Neural progenitor cell (in vitro differentiated cells): ENCODE measurements at regions not wholly inside any gene's neighbourhood (a gene's known extent, or its start where the extent isn't known, plus 50 kb on each side); places are given as distances from the start of the nearest gene placed in this dataset.

ENCODE experiments used
- DNase-seq: peaks from one replicate; pipeline ENCODE4 v3.0.0-alpha.2; 2016; ENCODE audit warnings: low spot score
- H2AFZ ChIP-seq: fragments of 200-600 bp; sonication (generic); replicated peaks from 2 replicates; pipeline ENCODE4 v1.6.1; 2016; ENCODE audit warnings: antibody characterized with exemption
- H3F3A ChIP-seq: fragments of 200-600 bp; sonication (generic); 2 replicates; pipeline ENCODE4 v1.6.1; 2016; ENCODE audit warnings: antibody characterized with exemption, low read depth
- H3K27ac ChIP-seq: fragments of 200-600 bp; sonication (generic); 2 replicates; pipeline ENCODE4 v1.5.1; 2016; ENCODE audit warnings: mild to moderate bottlenecking
- H3K27me3 ChIP-seq: fragments of 200-600 bp; sonication (generic); 2 replicates; pipeline ENCODE4 v1.6.1; 2016; ENCODE audit warnings: mild to moderate bottlenecking, moderate library complexity
- H3K36me3 ChIP-seq: fragments of 200-600 bp; sonication (generic); 2 replicates; pipeline ENCODE4 v1.5.1; 2016
- H3K4me1 ChIP-seq: fragments of 200-600 bp; sonication (generic); 2 replicates; pipeline ENCODE4 v1.6.1; 2016; ENCODE audit warnings: mixed run types
- H3K4me2 ChIP-seq: fragments of 200-600 bp; sonication (generic); 2 replicates; pipeline ENCODE4 v1.6.1; 2016
- H3K4me3 ChIP-seq: fragments of 200-600 bp; sonication (generic); 2 replicates; pipeline ENCODE4 v1.5.1; 2016
- H3K79me2 ChIP-seq: fragments of 200-600 bp; sonication (generic); 2 replicates; pipeline ENCODE4 v1.6.1; 2016; ENCODE audit warnings: low read depth
- H3K9ac ChIP-seq: fragments of 200-600 bp; sonication (generic); 2 replicates; pipeline ENCODE4 v1.6.1; 2016
- H3K9me3 ChIP-seq: fragments of 200-600 bp; sonication (generic); 2 replicates; pipeline ENCODE4 v1.5.1; 2016; ENCODE audit warnings: low read depth
- H4K20me1 ChIP-seq: fragments of 200-600 bp; sonication (generic); 2 replicates; pipeline ENCODE4 v1.6.1; 2016; ENCODE audit warnings: low read depth
- H3K27ac Mint-ChIP-seq: 3 replicates; pipeline ENCODE4 v1.8.0; 2021; ENCODE audit warnings: mixed read lengths
- H3K27me3 Mint-ChIP-seq: 2 replicates; pipeline ENCODE4 v1.8.0; 2022; ENCODE audit warnings: low read depth, mild to moderate bottlenecking, inconsistent platforms, moderate library complexity, mixed read lengths; ENCODE audit not compliant: insufficient read depth
- H3K36me3 Mint-ChIP-seq: 3 replicates; pipeline ENCODE4 v1.8.0; 2021; ENCODE audit warnings: mixed read lengths
- H3K4me1 Mint-ChIP-seq: 3 replicates; pipeline ENCODE4 v1.8.0; 2021; ENCODE audit warnings: mixed read lengths
- H3K4me3 Mint-ChIP-seq: 3 replicates; pipeline ENCODE4 v1.8.0; 2021; ENCODE audit warnings: mild to moderate bottlenecking, moderate library complexity, mixed read lengths
- H3K9me3 Mint-ChIP-seq: 3 replicates; pipeline ENCODE4 v1.8.0; 2020; ENCODE audit warnings: mixed read lengths
- EZH2 ChIP-seq: fragments of 200-600 bp; sonication (generic); IDR thresholded peaks from 2 replicates; pipeline ENCODE4 v1.6.1; 2017; ENCODE audit warnings: antibody characterized with exemption, mild to moderate bottlenecking, moderate library complexity
- EZH2phosphoT487 ChIP-seq: fragments of 200-600 bp; sonication (generic); IDR thresholded peaks from 2 replicates; pipeline ENCODE4 v1.6.1; 2017; ENCODE audit warnings: antibody characterized with exemption
- TF ChIP-seq, protein P1 (sequence below): fragments of 200-600 bp; sonication (generic); IDR thresholded peaks from 2 replicates; pipeline ENCODE4 v1.5.1; 2017; ENCODE audit warnings: antibody characterized with exemption, mild to moderate bottlenecking

DNA sequence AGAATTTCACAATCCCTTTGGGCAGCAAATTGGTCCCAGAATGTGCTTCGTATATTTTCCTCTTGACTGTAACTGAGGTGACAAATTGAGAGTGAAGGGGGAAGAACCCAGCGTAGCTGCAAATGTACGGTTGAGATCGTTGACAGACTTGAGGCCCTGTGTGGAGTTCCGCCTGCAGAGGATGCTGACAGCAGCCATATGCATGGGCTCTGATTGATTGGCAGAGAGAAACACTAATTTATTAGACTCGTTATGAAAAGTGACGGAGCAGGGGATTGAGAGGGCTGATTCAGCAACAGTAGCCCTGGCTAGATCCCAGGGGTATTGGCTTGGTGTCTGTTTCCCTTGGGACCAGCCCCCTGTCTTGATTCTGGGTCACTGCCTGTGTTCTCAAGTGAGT, 930.1 kb upstream of the EEF2KMT start:
- peaks cover 9% of the 10 kb centered on the region for H3F3A ChIP-seq
- no peak overlapping the region for H3K4me2 ChIP-seq
- no peaks in the 10 kb centered on the region for H3K79me2 ChIP-seq
- H3K27ac ChIP-seq, result no peak overlapping the region
- TF ChIP-seq, protein P1, sequence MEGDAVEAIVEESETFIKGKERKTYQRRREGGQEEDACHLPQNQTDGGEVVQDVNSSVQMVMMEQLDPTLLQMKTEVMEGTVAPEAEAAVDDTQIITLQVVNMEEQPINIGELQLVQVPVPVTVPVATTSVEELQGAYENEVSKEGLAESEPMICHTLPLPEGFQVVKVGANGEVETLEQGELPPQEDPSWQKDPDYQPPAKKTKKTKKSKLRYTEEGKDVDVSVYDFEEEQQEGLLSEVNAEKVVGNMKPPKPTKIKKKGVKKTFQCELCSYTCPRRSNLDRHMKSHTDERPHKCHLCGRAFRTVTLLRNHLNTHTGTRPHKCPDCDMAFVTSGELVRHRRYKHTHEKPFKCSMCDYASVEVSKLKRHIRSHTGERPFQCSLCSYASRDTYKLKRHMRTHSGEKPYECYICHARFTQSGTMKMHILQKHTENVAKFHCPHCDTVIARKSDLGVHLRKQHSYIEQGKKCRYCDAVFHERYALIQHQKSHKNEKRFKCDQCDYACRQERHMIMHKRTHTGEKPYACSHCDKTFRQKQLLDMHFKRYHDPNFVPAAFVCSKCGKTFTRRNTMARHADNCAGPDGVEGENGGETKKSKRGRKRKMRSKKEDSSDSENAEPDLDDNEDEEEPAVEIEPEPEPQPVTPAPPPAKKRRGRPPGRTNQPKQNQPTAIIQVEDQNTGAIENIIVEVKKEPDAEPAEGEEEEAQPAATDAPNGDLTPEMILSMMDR, result no peak
- TF ChIP-seq EZH2, result no peak
- TF ChIP-seq EZH2phosphoT487, result no peak
- Mint-ChIP-seq H3K27me3 (no peaks in the 10 kb centered on the region), H3K27ac (peak overlapping the region; percentile 3), H3K4me3 (no peak overlapping the region), H3K4me1 (peaks cover 23% of the 10 kb centered on the region), H3K9me3 (no peaks in the 10 kb centered on the region), H3K36me3 (peaks cover 10% of the 10 kb centered on the region)
- no peaks in the 10 kb centered on the region for H3K36me3 ChIP-seq
- H3K4me3 ChIP-seq, result no peak overlapping the region
- H3K9me3 ChIP-seq, result no peaks in the 10 kb centered on the region
- H2AFZ ChIP-seq, result no peak overlapping the region
- H3K27me3 ChIP-seq, result no peaks in the 10 kb centered on the region
- H3K9ac ChIP-seq, result no peak overlapping the region
- no peaks in the 10 kb centered on the region for H4K20me1 ChIP-seq
- DNase-seq, result no peak
- H3K4me1 ChIP-seq, result peaks cover 9% of the 10 kb centered on the region

DNA sequence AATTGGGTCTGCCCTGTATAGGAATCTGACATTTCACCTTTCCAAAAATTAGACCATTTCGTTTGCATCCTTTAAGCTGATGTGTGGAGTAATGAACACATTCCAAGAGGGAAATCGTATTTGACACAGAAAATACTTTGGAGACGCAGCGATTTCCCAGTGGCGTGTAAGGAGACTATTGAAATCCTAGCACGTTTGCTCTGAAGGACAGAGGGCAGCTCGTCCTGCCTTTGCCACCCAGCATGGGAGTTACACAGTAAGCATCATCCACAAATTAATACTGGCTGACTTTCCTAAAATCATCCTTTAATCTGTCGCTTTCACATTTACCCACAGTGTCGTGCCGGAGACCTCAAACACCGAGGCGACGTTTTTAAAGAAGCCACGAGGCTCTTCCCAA, 925.9 kb upstream of the EEF2KMT start:
- Histone ChIP-seq H3K9me3 (no peaks in the 10 kb centered on the region), H3K4me2 (no peak overlapping the region), H4K20me1 (peaks cover 9% of the 10 kb centered on the region), H3K4me3 (no peak overlapping the region), H3K36me3 (no peaks in the 10 kb centered on the region), H3F3A (peaks cover 6% of the 10 kb centered on the region), H3K27ac (no peak overlapping the region), H3K4me1 (peaks cover 10% of the 10 kb centered on the region), H3K27me3 (peaks cover 38% of the 10 kb centered on the region), H2AFZ (no peak overlapping the region), H3K79me2 (no peaks in the 10 kb centered on the region), H3K9ac (no peak overlapping the region)
- Mint-ChIP-seq H3K27me3 (peaks cover 5% of the 10 kb centered on the region), H3K27ac (no peak overlapping the region), H3K4me1 (peaks cover 12% of the 10 kb centered on the region), H3K4me3 (no peak overlapping the region), H3K9me3 (no peaks in the 10 kb centered on the region), H3K36me3 (peaks cover 10% of the 10 kb centered on the region)
- no peak for TF ChIP-seq EZH2
- TF ChIP-seq, protein P1, result no peak
- TF ChIP-seq EZH2phosphoT487, result no peak
- no peak for DNase-seq

DNA sequence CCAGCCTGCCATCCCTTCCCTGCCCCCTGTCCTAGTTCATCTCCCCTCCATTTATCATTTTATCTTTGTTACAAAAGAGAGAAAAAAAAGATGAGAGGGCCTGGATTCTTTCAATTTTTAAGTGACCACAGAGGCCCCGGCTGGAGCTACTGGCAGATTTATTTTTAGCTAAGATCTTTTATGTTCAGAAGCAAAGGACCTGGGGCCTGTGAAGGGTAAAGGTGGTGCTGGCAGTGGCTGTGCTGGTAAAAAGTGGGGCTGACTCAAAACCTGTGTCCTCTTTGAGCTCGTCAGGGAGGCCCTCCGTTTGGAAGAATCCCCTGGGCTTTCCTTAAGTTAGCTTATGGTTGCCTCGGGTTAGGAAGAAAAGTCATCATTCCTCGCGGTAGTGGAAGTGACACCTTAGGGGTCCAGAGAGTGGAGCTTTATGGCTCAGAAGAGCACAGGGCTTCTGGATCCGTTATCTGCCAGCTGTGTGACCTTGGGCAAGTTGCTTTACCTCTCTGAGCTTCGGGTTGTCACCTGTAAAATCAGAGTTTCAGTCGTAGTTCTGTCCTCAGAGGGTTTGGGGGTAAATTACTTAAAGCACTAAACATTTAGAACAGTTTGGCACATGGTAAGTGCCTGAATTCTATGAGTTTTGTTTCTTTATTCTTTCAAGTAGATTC, 923.8 kb upstream of the EEF2KMT start:
- peaks cover 8% of the 10 kb centered on the region for H3K36me3 Mint-ChIP-seq
- H3K27ac Mint-ChIP-seq, result no peak overlapping the region
- no peak overlapping the region for H3K4me2 ChIP-seq
- no peak overlapping the region for H3K27ac ChIP-seq
- H3K4me1 Mint-ChIP-seq, result peaks cover 16% of the 10 kb centered on the region
- H2AFZ ChIP-seq, result no peak overlapping the region
- H3K9me3 Mint-ChIP-seq, result no peaks in the 10 kb centered on the region
- no peaks in the 10 kb centered on the region for H3K9me3 ChIP-seq
- peaks cover 11% of the 10 kb centered on the region for H3K27me3 Mint-ChIP-seq
- DNase-seq, result no peak
- H4K20me1 ChIP-seq, result peaks cover 12% of the 10 kb centered on the region
- peaks cover 10% of the 10 kb centered on the region for H3K4me1 ChIP-seq
- H3K4me3 Mint-ChIP-seq, result peak overlapping the region; percentile 91
- no peaks in the 10 kb centered on the region for H3K36me3 ChIP-seq
- H3K79me2 ChIP-seq, result no peaks in the 10 kb centered on the region
- no peak overlapping the region for H3K4me3 ChIP-seq
- TF ChIP-seq EZH2, result no peak
- no peak for TF ChIP-seq EZH2phosphoT487
- TF ChIP-seq, protein P1, result no peak
- peaks cover 6% of the 10 kb centered on the region for H3F3A ChIP-seq
- H3K27me3 ChIP-seq, result peaks cover 56% of the 10 kb centered on the region
- no peak overlapping the region for H3K9ac ChIP-seq
